SK-N-SH (cell line): ENCODE measurements at regions not wholly inside any gene's neighbourhood (a gene's known extent, or its start where the extent isn't known, plus 50 kb on each side); places are given as distances from the start of the nearest gene placed in this dataset.

Source experiments
- CTCF ChIP-seq: fragments of 200-600 bp; sonication (generic); IDR thresholded peaks from 2 replicates; pipeline ENCODE4 v1.6.1; 2017; ENCODE audit warnings: antibody characterized with exemption, mild to moderate bottlenecking, moderate library complexity
- ELF1 ChIP-seq: IDR thresholded peaks from 2 replicates; pipeline ENCODE4 v1.4.0; 2012
- EP300 ChIP-seq, 2 experiments: IDR thresholded peaks; 2 replicates each; pipeline versions ENCODE4 v1.4.0 to v1.6.1; 2012; ENCODE audit warnings: borderline replicate concordance in 1 of 2, low read depth in 1 of 2, low read length in 1 of 2
- EZH2phosphoT487 ChIP-seq: fragments of 200-600 bp; sonication (generic); IDR thresholded peaks from 2 replicates; pipeline ENCODE4 v1.6.1; 2017; ENCODE audit warnings: low read depth, mixed run types, mild to moderate bottlenecking, antibody characterized with exemption, moderate library complexity, borderline replicate concordance
- POLR2AphosphoS5 ChIP-seq: IDR thresholded peaks from 2 replicates; pipeline ENCODE4 v1.6.1; 2012; ENCODE audit warnings: low read depth, low read length
- RAD21 ChIP-seq: IDR thresholded peaks from 2 replicates; pipeline ENCODE4 v1.6.1; 2012; ENCODE audit warnings: mild to moderate bottlenecking, low read length
- REST ChIP-seq: IDR thresholded peaks from 2 replicates; pipeline ENCODE4 v1.6.1; 2012; ENCODE audit warnings: mild to moderate bottlenecking, low read depth, low read length, moderate library complexity
- RFX5 ChIP-seq: IDR thresholded peaks from 2 replicates; pipeline ENCODE4 v1.6.1; 2012; ENCODE audit warnings: mild to moderate bottlenecking, improper control_type of control experiment, low read length
- SIN3A ChIP-seq: IDR thresholded peaks from 2 replicates; pipeline ENCODE4 v1.6.1; 2012; ENCODE audit warnings: low read depth, mild to moderate bottlenecking, low read length, moderate library complexity, borderline replicate concordance
- SMC3 ChIP-seq: IDR thresholded peaks from 2 replicates; pipeline ENCODE4 v1.6.1; 2012; ENCODE audit warnings: low read depth, low read length, improper control_type of control experiment
- TAF1 ChIP-seq: IDR thresholded peaks from 2 replicates; pipeline ENCODE4 v1.6.1; 2012; ENCODE audit warnings: low read depth, mild to moderate bottlenecking, low read length, moderate library complexity, borderline replicate concordance
- TF ChIP-seq, protein P1 (sequence below): IDR thresholded peaks from 2 replicates; pipeline ENCODE4 v1.4.0; 2012; ENCODE audit warnings: low read depth, borderline replicate concordance
- TF ChIP-seq, protein P2 (sequence below): IDR thresholded peaks from 2 replicates; pipeline ENCODE4; 2012
- TF ChIP-seq, protein P3 (sequence below): fragments of 150-350 bp; IDR thresholded peaks from 2 replicates; pipeline ENCODE4 v1.6.1; 2017; ENCODE audit warnings: antibody characterized with exemption, low read length, low read depth, borderline replicate concordance

DNA sequence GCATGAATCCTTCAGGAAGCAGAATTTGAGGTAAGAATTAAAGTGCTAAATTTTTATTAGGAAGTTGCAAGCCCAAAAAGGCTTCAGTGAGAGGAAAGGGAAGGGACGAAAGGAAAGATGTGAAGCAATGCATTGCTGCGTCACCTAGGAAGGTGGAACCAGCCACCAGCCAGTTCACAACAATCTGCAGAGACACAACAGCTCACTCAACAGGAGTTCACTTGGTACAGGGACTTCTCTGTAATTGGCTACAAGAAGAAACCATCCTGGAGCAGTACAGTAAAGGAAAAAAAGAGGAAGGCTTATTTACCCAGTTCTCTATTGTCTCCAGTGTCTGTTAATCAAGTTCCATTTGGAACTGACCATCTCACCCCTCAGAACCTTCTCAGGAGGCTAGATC, 157.6 kb downstream of the HNRNPD start:
- TF ChIP-seq, protein P1, sequence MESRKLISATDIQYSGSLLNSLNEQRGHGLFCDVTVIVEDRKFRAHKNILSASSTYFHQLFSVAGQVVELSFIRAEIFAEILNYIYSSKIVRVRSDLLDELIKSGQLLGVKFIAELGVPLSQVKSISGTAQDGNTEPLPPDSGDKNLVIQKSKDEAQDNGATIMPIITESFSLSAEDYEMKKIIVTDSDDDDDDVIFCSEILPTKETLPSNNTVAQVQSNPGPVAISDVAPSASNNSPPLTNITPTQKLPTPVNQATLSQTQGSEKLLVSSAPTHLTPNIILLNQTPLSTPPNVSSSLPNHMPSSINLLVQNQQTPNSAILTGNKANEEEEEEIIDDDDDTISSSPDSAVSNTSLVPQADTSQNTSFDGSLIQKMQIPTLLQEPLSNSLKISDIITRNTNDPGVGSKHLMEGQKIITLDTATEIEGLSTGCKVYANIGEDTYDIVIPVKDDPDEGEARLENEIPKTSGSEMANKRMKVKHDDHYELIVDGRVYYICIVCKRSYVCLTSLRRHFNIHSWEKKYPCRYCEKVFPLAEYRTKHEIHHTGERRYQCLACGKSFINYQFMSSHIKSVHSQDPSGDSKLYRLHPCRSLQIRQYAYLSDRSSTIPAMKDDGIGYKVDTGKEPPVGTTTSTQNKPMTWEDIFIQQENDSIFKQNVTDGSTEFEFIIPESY: no peak
- TF ChIP-seq POLR2AphosphoS5 (no peak), REST (no peak), TAF1 (no peak), CTCF (no peak), EZH2phosphoT487 (no peak), SMC3 (no peak), EP300 (IDR thresholded peaks at IDR 0.05; ENCODE audit: borderline replicate concordance in 1 of 2, low read depth in 1 of 2, low read length in 1 of 2) (no peak), RFX5 (no peak), RAD21 (no peak), ELF1 (no peak), SIN3A (no peak)
- TF ChIP-seq, protein P2, sequence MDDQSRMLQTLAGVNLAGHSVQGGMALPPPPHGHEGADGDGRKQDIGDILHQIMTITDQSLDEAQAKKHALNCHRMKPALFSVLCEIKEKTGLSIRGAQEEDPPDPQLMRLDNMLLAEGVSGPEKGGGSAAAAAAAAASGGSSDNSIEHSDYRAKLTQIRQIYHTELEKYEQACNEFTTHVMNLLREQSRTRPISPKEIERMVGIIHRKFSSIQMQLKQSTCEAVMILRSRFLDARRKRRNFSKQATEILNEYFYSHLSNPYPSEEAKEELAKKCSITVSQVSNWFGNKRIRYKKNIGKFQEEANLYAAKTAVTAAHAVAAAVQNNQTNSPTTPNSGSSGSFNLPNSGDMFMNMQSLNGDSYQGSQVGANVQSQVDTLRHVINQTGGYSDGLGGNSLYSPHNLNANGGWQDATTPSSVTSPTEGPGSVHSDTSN: no peak
- TF ChIP-seq, protein P3, sequence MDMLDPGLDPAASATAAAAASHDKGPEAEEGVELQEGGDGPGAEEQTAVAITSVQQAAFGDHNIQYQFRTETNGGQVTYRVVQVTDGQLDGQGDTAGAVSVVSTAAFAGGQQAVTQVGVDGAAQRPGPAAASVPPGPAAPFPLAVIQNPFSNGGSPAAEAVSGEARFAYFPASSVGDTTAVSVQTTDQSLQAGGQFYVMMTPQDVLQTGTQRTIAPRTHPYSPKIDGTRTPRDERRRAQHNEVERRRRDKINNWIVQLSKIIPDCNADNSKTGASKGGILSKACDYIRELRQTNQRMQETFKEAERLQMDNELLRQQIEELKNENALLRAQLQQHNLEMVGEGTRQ: no peak
